ENCODE measurements at regions not wholly inside any gene's neighbourhood (a gene's known extent, or its start where the extent isn't known, plus 50 kb on each side); places are given as distances from the start of the nearest gene placed in this dataset.

- TF ChIP-seq POLR2A (IDR thresholded peaks at IDR 0.05) (no peak), CTCF (IDR thresholded peaks at IDR 0.05) (no peak)
Observed at GRCh38 chr4:111074523-111075114, 451.7 kb upstream of the PITX2 start.
